SU-DHL-6 (cell line): ENCODE measurements at regions not wholly inside any gene's neighbourhood (a gene's known extent, or its start where the extent isn't known, plus 50 kb on each side); places are given as distances from the start of the nearest gene placed in this dataset.

ENCODE experiments used
- H2AFZ ChIP-seq: fragments of 200-600 bp; sonication (generic); 2 replicates; pipeline ENCODE4 v1.6.1; 2014; ENCODE audit warnings: low read depth, mild to moderate bottlenecking, moderate library complexity, mixed read lengths, antibody characterized with exemption, low read length; ENCODE audit not compliant: severe bottlenecking
- H3F3A ChIP-seq: fragments of 200-600 bp; shearing (Covaris generic); 2 replicates; pipeline ENCODE4 v1.6.0; 2016; ENCODE audit warnings: antibody characterized with exemption, mild to moderate bottlenecking; ENCODE audit not compliant: insufficient read depth
- H3K27ac ChIP-seq: fragments of 200-600 bp; sonication (generic); 2 replicates; pipeline ENCODE4 v1.5.1; 2016; ENCODE audit warnings: low read depth, mild to moderate bottlenecking, low read length, moderate library complexity, mixed read lengths
- H3K27me3 ChIP-seq: fragments of 200-600 bp; sonication (generic), shearing (Covaris generic); 2 replicates; pipeline ENCODE4 v1.6.0; 2014; ENCODE audit warnings: mild to moderate bottlenecking, low read length
- H3K36me3 ChIP-seq: fragments of 200-600 bp; sonication (generic); 2 replicates; pipeline ENCODE4 v1.6.1; 2014; ENCODE audit warnings: mild to moderate bottlenecking, low read length, mixed read lengths
- H3K4me2 ChIP-seq: fragments of 300-600, 200-600 bp; shearing (Covaris generic), sonication (generic); 2 replicates; pipeline ENCODE4 v1.6.0; 2014; ENCODE audit warnings: low read length, low read depth, mild to moderate bottlenecking; ENCODE audit not compliant: poor library complexity, severe bottlenecking
- H3K4me3 ChIP-seq: fragments of 200-600 bp; sonication (generic); 2 replicates; pipeline ENCODE4 v1.5.1; 2014; ENCODE audit warnings: antibody characterized with exemption, low read length, mild to moderate bottlenecking, mixed read lengths; ENCODE audit not compliant: insufficient read depth, poor library complexity, severe bottlenecking
- H3K79me2 ChIP-seq: fragments of 200-600 bp; sonication (generic); 2 replicates; pipeline ENCODE4 v1.6.1; 2014; ENCODE audit warnings: mild to moderate bottlenecking, low read length, moderate library complexity; ENCODE audit not compliant: insufficient read depth
- H3K9ac ChIP-seq: fragments of 200-600 bp; sonication (generic); 2 replicates; pipeline ENCODE4 v1.7.0; 2014; ENCODE audit warnings: mild to moderate bottlenecking, low read length
- H3K9me2 ChIP-seq: fragments of 200-600 bp; sonication (generic); replicated peaks from 2 replicates; pipeline ENCODE4 v1.6.1; 2014; ENCODE audit warnings: low read length; ENCODE audit not compliant: insufficient read depth
- H3K9me3 ChIP-seq: fragments of 200-600 bp; sonication (generic); 2 replicates; pipeline ENCODE4 v1.6.1; 2014; ENCODE audit warnings: low read length, mixed read lengths; ENCODE audit not compliant: insufficient read depth
- H4K20me1 ChIP-seq: fragments of 200-600 bp; sonication (generic); 2 replicates; pipeline ENCODE4 v1.6.1; 2014; ENCODE audit warnings: low read depth, mild to moderate bottlenecking, antibody characterized with exemption, low read length, moderate library complexity, mixed read lengths
- EZH2phosphoT487 ChIP-seq: fragments of 200-600 bp; sonication (generic), shearing (Covaris generic); conservative IDR thresholded peaks from 2 replicates; pipeline ENCODE4 v1.6.1; 2018; ENCODE audit warnings: mild to moderate bottlenecking, antibody characterized with exemption, low read length, moderate library complexity, mixed read lengths
- TF ChIP-seq, protein P1 (sequence below): fragments of 200-600 bp; sonication (generic); IDR thresholded peaks from one replicate; pipeline ENCODE4 v1.5.1; 2017; ENCODE audit warnings: antibody characterized with exemption, mild to moderate bottlenecking, low read length, moderate library complexity; ENCODE audit not compliant: insufficient read depth, poor library complexity, severe bottlenecking

DNA sequence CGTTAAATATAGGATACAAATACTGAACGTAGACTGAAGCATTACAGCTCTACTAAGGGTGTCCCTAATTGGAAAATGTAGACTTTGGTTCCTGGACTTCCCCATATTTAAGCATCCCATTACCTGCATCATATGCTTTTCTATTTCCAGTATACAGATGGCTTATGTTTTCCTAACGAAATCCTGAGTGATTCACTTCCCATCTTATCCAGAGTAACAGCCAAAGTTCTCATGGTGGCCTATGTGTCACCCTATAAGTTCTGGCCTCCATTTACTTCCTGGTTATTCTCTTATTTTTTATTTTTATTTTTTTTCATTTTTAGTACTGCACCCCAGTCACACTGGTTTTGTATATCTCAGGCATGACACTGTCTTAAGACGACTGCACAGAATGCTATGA is 552.3 kb downstream of the PRDM9 start:
- no peak for TF ChIP-seq EZH2phosphoT487
- TF ChIP-seq, protein P1, sequence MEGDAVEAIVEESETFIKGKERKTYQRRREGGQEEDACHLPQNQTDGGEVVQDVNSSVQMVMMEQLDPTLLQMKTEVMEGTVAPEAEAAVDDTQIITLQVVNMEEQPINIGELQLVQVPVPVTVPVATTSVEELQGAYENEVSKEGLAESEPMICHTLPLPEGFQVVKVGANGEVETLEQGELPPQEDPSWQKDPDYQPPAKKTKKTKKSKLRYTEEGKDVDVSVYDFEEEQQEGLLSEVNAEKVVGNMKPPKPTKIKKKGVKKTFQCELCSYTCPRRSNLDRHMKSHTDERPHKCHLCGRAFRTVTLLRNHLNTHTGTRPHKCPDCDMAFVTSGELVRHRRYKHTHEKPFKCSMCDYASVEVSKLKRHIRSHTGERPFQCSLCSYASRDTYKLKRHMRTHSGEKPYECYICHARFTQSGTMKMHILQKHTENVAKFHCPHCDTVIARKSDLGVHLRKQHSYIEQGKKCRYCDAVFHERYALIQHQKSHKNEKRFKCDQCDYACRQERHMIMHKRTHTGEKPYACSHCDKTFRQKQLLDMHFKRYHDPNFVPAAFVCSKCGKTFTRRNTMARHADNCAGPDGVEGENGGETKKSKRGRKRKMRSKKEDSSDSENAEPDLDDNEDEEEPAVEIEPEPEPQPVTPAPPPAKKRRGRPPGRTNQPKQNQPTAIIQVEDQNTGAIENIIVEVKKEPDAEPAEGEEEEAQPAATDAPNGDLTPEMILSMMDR: no peak
- no peaks in the 10 kb centered on the region for H4K20me1 ChIP-seq
- no peak overlapping the region for H3K9ac ChIP-seq
- H2AFZ ChIP-seq: no peak overlapping the region
- H3K9me3 ChIP-seq: no peaks in the 10 kb centered on the region
- no peaks in the 10 kb centered on the region for H3F3A ChIP-seq
- no peaks in the 10 kb centered on the region for H3K79me2 ChIP-seq
- no peak overlapping the region for H3K4me2 ChIP-seq
- no peaks in the 10 kb centered on the region for H3K27me3 ChIP-seq
- H3K4me3 ChIP-seq: no peak overlapping the region
- H3K27ac ChIP-seq: no peak overlapping the region
- H3K9me2 ChIP-seq: no peaks in the 10 kb centered on the region
- H3K36me3 ChIP-seq: no peaks in the 10 kb centered on the region

DNA sequence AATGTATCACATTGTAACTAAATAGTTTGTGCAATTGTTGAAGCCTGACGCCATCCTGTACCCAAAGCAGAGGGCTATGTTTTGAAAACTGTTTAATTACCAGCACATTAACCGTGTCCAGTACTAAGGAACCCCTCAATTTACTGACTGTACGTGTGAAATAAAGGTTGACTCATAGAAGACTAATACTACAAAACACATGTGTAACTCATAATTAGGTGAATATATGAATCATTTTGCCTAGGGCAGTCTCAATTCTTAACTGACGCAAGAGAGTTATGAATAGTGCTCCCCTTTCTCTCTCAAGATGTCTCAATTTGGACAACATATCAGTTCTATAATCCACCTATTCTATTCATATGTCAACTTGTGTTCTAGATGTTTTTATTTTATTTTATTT is 558.4 kb downstream of the PRDM9 start:
- H3K79me2 ChIP-seq: no peaks in the 10 kb centered on the region
- no peak overlapping the region for H3K4me2 ChIP-seq
- no peaks in the 10 kb centered on the region for H3K9me2 ChIP-seq
- H2AFZ ChIP-seq: peak overlapping the region; percentile 51
- no peak overlapping the region for H3K9ac ChIP-seq
- H3K27ac ChIP-seq: no peak overlapping the region
- H4K20me1 ChIP-seq: no peaks in the 10 kb centered on the region
- no peak overlapping the region for H3K4me3 ChIP-seq
- no peaks in the 10 kb centered on the region for H3K9me3 ChIP-seq
- H3K27me3 ChIP-seq: no peaks in the 10 kb centered on the region
- H3K36me3 ChIP-seq: no peaks in the 10 kb centered on the region
- H3F3A ChIP-seq: no peaks in the 10 kb centered on the region
- TF ChIP-seq EZH2phosphoT487: no peak
- TF ChIP-seq, protein P1: no peak

DNA sequence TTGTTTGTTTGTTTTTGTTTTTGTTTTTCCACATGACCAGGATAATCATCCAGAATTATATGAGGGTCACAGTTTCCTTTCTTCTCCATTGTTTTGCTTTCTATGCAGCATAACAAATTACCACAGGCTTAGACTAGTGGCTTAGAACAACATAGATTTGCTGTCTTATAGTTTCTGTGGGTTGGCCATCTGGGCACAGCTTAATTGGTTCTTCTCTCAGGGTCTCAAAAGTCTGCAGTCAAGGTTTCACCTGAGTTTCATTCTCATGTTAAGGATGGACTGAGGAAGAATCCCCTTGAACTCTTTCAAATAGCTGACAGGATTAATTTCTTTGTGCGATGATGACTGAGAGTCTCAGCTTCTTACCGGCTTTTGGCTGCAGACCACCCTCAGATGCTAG is 559.8 kb downstream of the PRDM9 start:
- no peak overlapping the region for H2AFZ ChIP-seq
- H3K9me3 ChIP-seq: no peaks in the 10 kb centered on the region
- no peak overlapping the region for H3K4me2 ChIP-seq
- H3K4me3 ChIP-seq: no peak overlapping the region
- H3K36me3 ChIP-seq: no peaks in the 10 kb centered on the region
- no peaks in the 10 kb centered on the region for H3F3A ChIP-seq
- no peaks in the 10 kb centered on the region for H3K9me2 ChIP-seq
- TF ChIP-seq, protein P1: no peak
- TF ChIP-seq EZH2phosphoT487: no peak
- no peak overlapping the region for H3K27ac ChIP-seq
- H3K79me2 ChIP-seq: no peaks in the 10 kb centered on the region
- H4K20me1 ChIP-seq: no peaks in the 10 kb centered on the region
- H3K9ac ChIP-seq: no peak overlapping the region
- no peaks in the 10 kb centered on the region for H3K27me3 ChIP-seq
